PC-3 (cell line): ENCODE measurements at regions not wholly inside any gene's neighbourhood (a gene's known extent, or its start where the extent isn't known, plus 50 kb on each side); places are given as distances from the start of the nearest gene placed in this dataset.

Experiments used
- EZH2 ChIP-seq: fragments of 300-600 bp; sonication (generic); IDR thresholded peaks from one replicate; pipeline ENCODE4 v1.6.1; 2017; ENCODE audit warnings: antibody characterized with exemption, mild to moderate bottlenecking, low read length; ENCODE audit not compliant: unreplicated experiment
- TF ChIP-seq, protein P1 (sequence below): fragments of 300-600 bp; sonication (generic); conservative IDR thresholded peaks from 2 replicates; pipeline ENCODE4 v1.5.1; 2017; ENCODE audit warnings: antibody characterized with exemption, low read depth, mild to moderate bottlenecking, low read length

DNA sequence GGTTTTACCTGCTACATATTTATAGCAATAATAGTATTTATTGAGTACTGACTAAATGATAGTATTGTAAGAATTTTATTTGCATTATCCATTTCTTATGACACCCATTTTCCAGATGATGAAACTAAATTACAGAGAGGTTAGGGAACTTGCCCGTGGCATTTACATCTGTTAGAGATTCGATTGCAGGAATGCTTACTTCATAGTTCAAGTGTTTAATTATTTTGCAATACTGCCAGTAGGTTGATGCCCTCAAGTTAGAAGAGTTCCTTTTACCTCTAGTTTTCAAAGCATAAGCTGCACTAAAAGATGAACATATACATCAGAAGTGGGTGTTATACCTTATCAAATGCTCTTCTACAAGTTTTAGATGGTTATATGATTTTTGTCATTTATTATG lies 362.8 kb upstream of the RGMA start:
- TF ChIP-seq, protein P1, sequence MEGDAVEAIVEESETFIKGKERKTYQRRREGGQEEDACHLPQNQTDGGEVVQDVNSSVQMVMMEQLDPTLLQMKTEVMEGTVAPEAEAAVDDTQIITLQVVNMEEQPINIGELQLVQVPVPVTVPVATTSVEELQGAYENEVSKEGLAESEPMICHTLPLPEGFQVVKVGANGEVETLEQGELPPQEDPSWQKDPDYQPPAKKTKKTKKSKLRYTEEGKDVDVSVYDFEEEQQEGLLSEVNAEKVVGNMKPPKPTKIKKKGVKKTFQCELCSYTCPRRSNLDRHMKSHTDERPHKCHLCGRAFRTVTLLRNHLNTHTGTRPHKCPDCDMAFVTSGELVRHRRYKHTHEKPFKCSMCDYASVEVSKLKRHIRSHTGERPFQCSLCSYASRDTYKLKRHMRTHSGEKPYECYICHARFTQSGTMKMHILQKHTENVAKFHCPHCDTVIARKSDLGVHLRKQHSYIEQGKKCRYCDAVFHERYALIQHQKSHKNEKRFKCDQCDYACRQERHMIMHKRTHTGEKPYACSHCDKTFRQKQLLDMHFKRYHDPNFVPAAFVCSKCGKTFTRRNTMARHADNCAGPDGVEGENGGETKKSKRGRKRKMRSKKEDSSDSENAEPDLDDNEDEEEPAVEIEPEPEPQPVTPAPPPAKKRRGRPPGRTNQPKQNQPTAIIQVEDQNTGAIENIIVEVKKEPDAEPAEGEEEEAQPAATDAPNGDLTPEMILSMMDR: no peak
- no peak for TF ChIP-seq EZH2
